Osteoblast (primary cell): ENCODE measurements at regions not wholly inside any gene's neighbourhood (a gene's known extent, or its start where the extent isn't known, plus 50 kb on each side); places are given as distances from the start of the nearest gene placed in this dataset.
A peak's percentile ranks its signal among the peaks of the same experiment; 100 is the strongest.
"Not testable (repeated sequence)": the region's sequence is repeated elsewhere in the genome, so short reads cannot be mapped to it uniquely, and the experiment has no call there.

Experiments used
- DNase-seq: peaks from one replicate; pipeline ENCODE4 v3.0.0; 2011; ENCODE audit warnings: low spot score, mixed read lengths; ENCODE audit not compliant: insufficient read length; ENCODE audit errors: missing footprints
- H2AFZ ChIP-seq: 2 replicates; pipeline ENCODE4 v1.6.0; 2011; ENCODE audit warnings: mild to moderate bottlenecking, low read length
- H3K27ac ChIP-seq: 2 replicates; pipeline ENCODE4 v1.5.1; 2011; ENCODE audit warnings: mild to moderate bottlenecking, low read depth, low read length, moderate library complexity
- H3K27me3 ChIP-seq: 2 replicates; pipeline ENCODE4 v1.6.0; 2012; ENCODE audit warnings: mild to moderate bottlenecking, control low read depth, inconsistent platforms, low read length, moderate library complexity; ENCODE audit not compliant: insufficient read depth
- H3K36me3 ChIP-seq: 2 replicates; pipeline ENCODE4 v1.5.1; 2011; ENCODE audit warnings: mild to moderate bottlenecking, low read length, control low read depth, moderate library complexity; ENCODE audit not compliant: insufficient read depth
- H3K4me1 ChIP-seq: 2 replicates; pipeline ENCODE4 v1.5.1; 2011; ENCODE audit warnings: mild to moderate bottlenecking, low read length, control low read depth, moderate library complexity; ENCODE audit not compliant: insufficient read depth
- H3K4me2 ChIP-seq: 2 replicates; pipeline ENCODE4 v1.6.0; 2011; ENCODE audit warnings: mild to moderate bottlenecking, low read length; ENCODE audit not compliant: insufficient read depth
- H3K4me3 ChIP-seq: fragments of 200-600 bp; sonication (generic); 3 replicates; pipeline ENCODE4 v1.5.1; 2012; ENCODE audit warnings: mild to moderate bottlenecking, low read length, inconsistent platforms; ENCODE audit not compliant: insufficient read depth
- H3K79me2 ChIP-seq: 2 replicates; pipeline ENCODE4 v1.6.0; 2012; ENCODE audit warnings: mild to moderate bottlenecking, low read length, control low read depth, inconsistent platforms; ENCODE audit not compliant: insufficient read depth
- H3K9me3 ChIP-seq: 2 replicates; pipeline ENCODE4 v1.5.1; 2011; ENCODE audit warnings: low read depth, low read length, control low read depth
- H4K20me1 ChIP-seq: 2 replicates; pipeline ENCODE4 v1.6.0; 2012; ENCODE audit warnings: mild to moderate bottlenecking, low read length, control low read depth; ENCODE audit not compliant: insufficient read depth
- TF ChIP-seq, protein P1 (sequence below): IDR thresholded peaks from 2 replicates; pipeline ENCODE4 v1.5.1; 2011; ENCODE audit warnings: mild to moderate bottlenecking, low read depth, low read length, moderate library complexity; ENCODE audit errors: extremely low read depth

DNA sequence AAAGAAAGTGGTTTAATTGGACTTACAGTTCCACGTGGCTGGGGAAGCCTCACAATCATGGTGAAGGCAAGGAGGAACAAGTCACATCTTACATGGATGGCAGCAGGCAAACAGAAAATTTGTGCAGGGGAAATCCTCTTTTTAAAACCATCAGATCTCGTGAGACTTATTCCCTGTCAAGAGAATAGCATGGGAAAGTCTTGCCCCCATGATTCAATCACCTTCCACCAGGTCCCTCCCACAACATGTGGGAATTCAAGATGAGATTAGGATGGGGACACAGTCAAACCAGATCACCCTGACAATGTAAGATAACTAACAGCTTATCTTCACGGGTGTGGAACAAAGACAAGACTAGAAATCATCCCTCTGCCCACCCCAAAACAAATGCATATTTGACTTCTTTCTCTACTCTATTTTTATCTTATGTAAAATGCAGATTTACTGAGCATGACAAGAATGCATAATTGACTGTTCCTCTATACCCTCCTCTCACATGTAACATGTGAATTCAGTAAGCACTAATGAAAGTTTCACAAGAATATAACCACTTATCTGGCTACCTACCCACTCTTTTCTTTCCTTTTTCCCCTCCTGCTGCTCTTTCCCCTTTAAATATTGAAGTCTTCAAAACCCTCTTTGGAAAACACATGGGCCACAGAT is 110.8 kb upstream of the METTL14 start:
- not testable (repeated sequence) for H3K9me3 ChIP-seq, H3K4me3 ChIP-seq, H3K79me2 ChIP-seq, DNase-seq, H3K27ac ChIP-seq, H3K36me3 ChIP-seq, H3K4me1 ChIP-seq, H4K20me1 ChIP-seq, H3K4me2 ChIP-seq, H2AFZ ChIP-seq, H3K27me3 ChIP-seq

DNA sequence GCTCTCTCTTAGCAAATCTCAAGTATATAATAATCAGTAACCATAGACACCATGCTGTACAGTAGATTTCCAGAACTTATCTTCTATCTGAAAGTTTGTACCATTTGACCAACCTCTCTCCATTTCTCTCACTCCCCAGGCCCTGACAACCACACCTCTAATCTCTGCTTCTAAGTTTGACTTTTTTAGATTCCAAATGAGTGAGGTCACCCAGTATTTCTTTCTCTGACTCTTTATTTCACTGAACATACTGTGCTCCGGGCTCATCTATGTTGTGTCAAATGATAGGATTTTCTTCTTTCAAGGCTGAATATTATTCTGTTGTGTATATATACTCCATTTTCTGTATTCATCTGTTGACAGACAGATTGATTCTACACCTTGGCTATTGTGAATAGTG is 110.1 kb upstream of the METTL14 start:
- not testable (repeated sequence) for H3K79me2 ChIP-seq, H3K27me3 ChIP-seq, H3K9me3 ChIP-seq, H3K4me3 ChIP-seq, H4K20me1 ChIP-seq, H3K4me2 ChIP-seq, H3K4me1 ChIP-seq, H3K36me3 ChIP-seq, H3K27ac ChIP-seq
- peak; percentile 5 for DNase-seq
- peak overlapping the region; percentile 51 for H2AFZ ChIP-seq

DNA sequence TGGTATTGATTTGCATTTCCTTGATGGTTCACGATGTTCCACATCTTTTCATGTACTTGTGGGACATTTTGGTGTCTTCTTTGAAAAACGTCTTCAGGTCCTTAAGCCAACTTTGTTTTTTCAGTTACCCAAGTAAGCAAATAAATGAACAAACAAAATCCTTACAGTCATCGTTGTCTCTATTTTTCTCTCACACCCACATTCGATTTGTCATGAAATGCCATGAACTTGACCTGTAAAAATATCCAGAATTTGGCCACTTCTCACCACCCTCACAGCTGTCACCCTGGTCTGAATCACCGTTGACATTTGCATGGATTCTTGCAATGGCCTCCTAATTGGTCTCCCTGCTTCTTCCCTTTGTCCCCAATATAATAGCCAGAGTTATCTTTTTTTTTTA is 109.5 kb upstream of the METTL14 start:
- H3K27ac ChIP-seq, H4K20me1 ChIP-seq, H3K36me3 ChIP-seq, H3K4me2 ChIP-seq, H3K4me3 ChIP-seq, H3K4me1 ChIP-seq, H3K79me2 ChIP-seq, H3K9me3 ChIP-seq, DNase-seq, H2AFZ ChIP-seq, H3K27me3 ChIP-seq: not testable (repeated sequence)

DNA sequence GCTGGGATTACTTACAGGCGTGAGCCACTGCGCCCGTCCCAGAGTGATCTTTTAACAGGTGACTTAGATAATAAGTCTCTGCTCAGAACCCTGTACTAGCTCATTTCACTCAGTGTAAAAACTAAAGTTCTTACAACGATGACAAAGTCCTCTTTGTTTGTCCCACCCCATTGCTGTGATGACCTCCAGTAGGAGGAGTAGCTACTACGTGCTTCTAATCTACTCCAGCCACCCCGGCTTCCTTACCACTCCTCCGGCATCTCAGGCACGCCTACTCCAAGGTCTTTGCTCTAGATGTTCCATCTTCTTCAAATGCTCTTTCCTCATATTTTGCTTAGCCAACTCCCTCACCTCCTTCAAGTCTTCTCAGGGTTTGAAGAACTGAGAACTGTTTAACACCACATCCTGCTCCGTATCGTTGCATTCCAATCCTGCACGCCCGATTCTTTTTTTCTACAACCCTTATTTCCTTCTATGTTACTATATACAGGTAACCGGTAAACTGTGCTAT is 108.4 kb upstream of the METTL14 start:
- H3K4me3 ChIP-seq, H3K36me3 ChIP-seq, H3K27me3 ChIP-seq, H3K4me2 ChIP-seq, DNase-seq, H3K27ac ChIP-seq, H2AFZ ChIP-seq, H3K9me3 ChIP-seq, H3K79me2 ChIP-seq, H3K4me1 ChIP-seq, H4K20me1 ChIP-seq: not testable (repeated sequence)

DNA sequence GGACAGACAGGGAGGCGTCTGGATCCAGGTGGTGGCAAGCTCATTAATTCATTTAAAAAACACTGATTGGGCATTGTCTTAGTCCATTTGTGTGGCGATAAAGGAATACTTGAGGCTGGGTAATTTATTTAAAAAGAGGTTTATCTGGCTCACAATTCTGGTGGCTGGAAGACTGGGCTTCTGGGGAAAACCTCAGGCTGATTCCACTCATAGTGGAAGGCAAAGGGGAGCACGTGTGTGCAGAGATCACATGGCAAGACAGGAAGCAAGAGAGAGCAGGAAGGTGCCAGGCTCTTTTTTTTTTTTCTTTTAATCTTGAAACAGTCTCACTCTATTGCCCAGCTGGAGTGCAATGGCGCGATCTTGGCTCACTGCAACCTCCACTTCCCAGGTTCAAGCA is 100.2 kb upstream of the METTL14 start:
- H3K4me1 ChIP-seq, result peaks cover 19% of the 10 kb centered on the region
- peaks cover 32% of the 10 kb centered on the region for H3K27me3 ChIP-seq
- no peak overlapping the region for H3K4me3 ChIP-seq
- no peaks in the 10 kb centered on the region for H3K36me3 ChIP-seq
- H3K27ac ChIP-seq, result no peak overlapping the region
- H3K79me2 ChIP-seq, result no peaks in the 10 kb centered on the region
- no peak overlapping the region for H2AFZ ChIP-seq
- no peak for DNase-seq
- TF ChIP-seq, protein P1, sequence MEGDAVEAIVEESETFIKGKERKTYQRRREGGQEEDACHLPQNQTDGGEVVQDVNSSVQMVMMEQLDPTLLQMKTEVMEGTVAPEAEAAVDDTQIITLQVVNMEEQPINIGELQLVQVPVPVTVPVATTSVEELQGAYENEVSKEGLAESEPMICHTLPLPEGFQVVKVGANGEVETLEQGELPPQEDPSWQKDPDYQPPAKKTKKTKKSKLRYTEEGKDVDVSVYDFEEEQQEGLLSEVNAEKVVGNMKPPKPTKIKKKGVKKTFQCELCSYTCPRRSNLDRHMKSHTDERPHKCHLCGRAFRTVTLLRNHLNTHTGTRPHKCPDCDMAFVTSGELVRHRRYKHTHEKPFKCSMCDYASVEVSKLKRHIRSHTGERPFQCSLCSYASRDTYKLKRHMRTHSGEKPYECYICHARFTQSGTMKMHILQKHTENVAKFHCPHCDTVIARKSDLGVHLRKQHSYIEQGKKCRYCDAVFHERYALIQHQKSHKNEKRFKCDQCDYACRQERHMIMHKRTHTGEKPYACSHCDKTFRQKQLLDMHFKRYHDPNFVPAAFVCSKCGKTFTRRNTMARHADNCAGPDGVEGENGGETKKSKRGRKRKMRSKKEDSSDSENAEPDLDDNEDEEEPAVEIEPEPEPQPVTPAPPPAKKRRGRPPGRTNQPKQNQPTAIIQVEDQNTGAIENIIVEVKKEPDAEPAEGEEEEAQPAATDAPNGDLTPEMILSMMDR, result no peak
- no peaks in the 10 kb centered on the region for H4K20me1 ChIP-seq
- no peaks in the 10 kb centered on the region for H3K9me3 ChIP-seq
- H3K4me2 ChIP-seq, result no peak overlapping the region

DNA sequence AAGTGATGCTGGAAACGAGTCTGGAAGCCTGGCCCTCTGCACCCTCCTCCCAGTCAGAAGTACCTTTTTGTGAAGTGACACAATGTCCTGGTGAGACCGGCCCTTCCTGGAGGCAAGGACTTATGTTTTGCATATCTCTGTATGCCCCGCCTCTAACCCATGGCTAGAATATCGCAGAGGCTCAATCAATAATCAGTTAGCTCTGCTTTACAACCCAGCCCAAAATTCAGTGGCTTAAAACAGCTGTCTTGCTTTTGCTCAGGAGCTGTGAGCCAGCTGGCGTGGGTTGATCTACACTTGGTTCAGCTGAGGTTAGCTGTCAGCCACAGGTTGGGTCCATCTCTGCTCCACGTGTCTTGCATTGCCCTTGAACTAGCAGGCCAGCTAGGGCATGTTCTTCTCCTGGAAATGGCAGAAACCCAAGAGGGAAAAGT is 98.8 kb upstream of the METTL14 start:
- Histone ChIP-seq H3K4me2 (peak overlapping the region; percentile 78), H2AFZ (peak overlapping the region; percentile 78)
- DNase-seq, result peak; percentile 27

More for the DNA sequence above, 98.8 kb upstream of the METTL14 start:
- Histone ChIP-seq H3K4me3 (peak overlapping the region; percentile 55), H3K79me2 (no peaks in the 10 kb centered on the region), H3K4me1 (peaks cover 22% of the 10 kb centered on the region), H4K20me1 (no peaks in the 10 kb centered on the region), H3K27me3 (peaks cover 32% of the 10 kb centered on the region), H3K9me3 (no peaks in the 10 kb centered on the region), H3K36me3 (no peaks in the 10 kb centered on the region), H3K27ac (peak overlapping the region; percentile 4)
- TF ChIP-seq, protein P1, result no peak
